H9 (cell line): ENCODE measurements at regions not wholly inside any gene's neighbourhood (a gene's known extent, or its start where the extent isn't known, plus 50 kb on each side); places are given as distances from the start of the nearest gene placed in this dataset.

Experiments
- DNase-seq: peaks from one replicate; pipeline ENCODE4 v3.0.0-alpha.2; 2017
- H2AFZ ChIP-seq: one replicate; pipeline ENCODE4 v1.6.1; 2013; ENCODE audit warnings: mild to moderate bottlenecking, low read length, control low read depth, moderate library complexity
- H2AK5ac ChIP-seq: 2 replicates; pipeline ENCODE4 v1.6.1; 2013; ENCODE audit warnings: low read length, control low read depth, mixed read lengths; ENCODE audit not compliant: insufficient read length
- H2BK120ac ChIP-seq: one replicate; pipeline ENCODE4 v1.6.1; 2013; ENCODE audit warnings: low read depth, mild to moderate bottlenecking, low read length, control low read depth, inconsistent platforms; ENCODE audit not compliant: poor library complexity, severe bottlenecking
- H2BK12ac ChIP-seq: 2 replicates; pipeline ENCODE4 v1.6.1; 2013; ENCODE audit warnings: low read length, control low read depth, mixed read lengths, low read depth; ENCODE audit not compliant: insufficient read length
- H2BK15ac ChIP-seq: 2 replicates; pipeline ENCODE4 v1.6.1; 2013; ENCODE audit warnings: low read depth, low read length, control low read depth
- H2BK20ac ChIP-seq: one replicate; pipeline ENCODE4 v1.6.1; 2013; ENCODE audit warnings: low read depth, mild to moderate bottlenecking, low read length, control low read depth, inconsistent platforms; ENCODE audit not compliant: poor library complexity, severe bottlenecking
- H2BK5ac ChIP-seq: 2 replicates; pipeline ENCODE4 v1.6.1; 2013; ENCODE audit warnings: low read length, control low read depth, mixed read lengths; ENCODE audit not compliant: insufficient read length
- H3K14ac ChIP-seq: 2 replicates; pipeline ENCODE4 v1.6.1; 2013; ENCODE audit warnings: low read length, control low read depth; ENCODE audit not compliant: insufficient read depth
- H3K18ac ChIP-seq: 2 replicates; pipeline ENCODE4 v1.6.1; 2013; ENCODE audit warnings: low read depth, mild to moderate bottlenecking, mixed read lengths, low read length, control low read depth; ENCODE audit not compliant: insufficient read length
- H3K23ac ChIP-seq: 2 replicates; pipeline ENCODE4 v1.6.1; 2013; ENCODE audit warnings: low read length, control low read depth, mixed read lengths, low read depth; ENCODE audit not compliant: insufficient read length
- H3K23me2 ChIP-seq: 2 replicates; pipeline ENCODE4 v1.6.1; 2013; ENCODE audit warnings: low read depth, mild to moderate bottlenecking, mixed read lengths, low read length, control low read depth; ENCODE audit not compliant: insufficient read length, poor library complexity, severe bottlenecking
- H3K27ac ChIP-seq: 2 replicates; pipeline ENCODE4 v1.5.1; 2013; ENCODE audit warnings: low read length, control low read depth, mixed read lengths, low read depth; ENCODE audit not compliant: insufficient read length
- H3K27me3 ChIP-seq: 2 replicates; pipeline ENCODE4 v1.6.1; 2013; ENCODE audit warnings: low read length, control low read depth, inconsistent platforms; ENCODE audit not compliant: insufficient read depth
- H3K4ac ChIP-seq: 2 replicates; pipeline ENCODE4 v1.6.1; 2013; ENCODE audit warnings: low read depth, mild to moderate bottlenecking, control low read depth, inconsistent platforms, low read length, moderate library complexity
- H3K4me1 ChIP-seq: 2 replicates; pipeline ENCODE4 v1.6.1; 2013; ENCODE audit warnings: low read length, control low read depth, inconsistent platforms; ENCODE audit not compliant: insufficient read depth
- H3K4me2 ChIP-seq: 2 replicates; pipeline ENCODE4 v1.6.1; 2013; ENCODE audit warnings: low read length, control low read depth, mixed read lengths; ENCODE audit not compliant: insufficient read length, insufficient read depth
- H3K56ac ChIP-seq: 2 replicates; pipeline ENCODE4 v1.6.1; 2013; ENCODE audit warnings: low read depth, mild to moderate bottlenecking, mixed read lengths, low read length, control low read depth; ENCODE audit not compliant: insufficient read length
- H3K79me1 ChIP-seq: 2 replicates; pipeline ENCODE4 v1.6.1; 2013; ENCODE audit warnings: low read depth, mild to moderate bottlenecking, moderate library complexity, low read length, control low read depth, inconsistent platforms; ENCODE audit not compliant: insufficient read depth, poor library complexity, severe bottlenecking
- H3K79me2 ChIP-seq: 2 replicates; pipeline ENCODE4 v1.6.1; 2013; ENCODE audit warnings: low read length, control low read depth, inconsistent platforms; ENCODE audit not compliant: insufficient read depth
- H3K9ac ChIP-seq: 2 replicates; pipeline ENCODE4 v1.6.1; 2013; ENCODE audit warnings: low read length, control low read depth, mixed read lengths; ENCODE audit not compliant: insufficient read length; ENCODE audit errors: extremely low read depth
- H3K9me3 ChIP-seq: one replicate; pipeline ENCODE4 v1.6.1; 2013; ENCODE audit warnings: low read depth, low read length, inconsistent platforms; ENCODE audit not compliant: control insufficient read depth
- H3T11ph ChIP-seq: one replicate; pipeline ENCODE4 v1.6.1; 2013; ENCODE audit warnings: mild to moderate bottlenecking, low read length, control low read depth, inconsistent platforms
- H4K20me1 ChIP-seq: one replicate; pipeline ENCODE4 v1.6.1; 2013; ENCODE audit not compliant: control insufficient read depth, insufficient read length, insufficient read depth
- H4K5ac ChIP-seq: 2 replicates; pipeline ENCODE4 v1.6.1; 2013; ENCODE audit warnings: low read depth, mild to moderate bottlenecking, mixed read lengths, low read length, control low read depth; ENCODE audit not compliant: insufficient read length
- H4K8ac ChIP-seq: replicated peaks from 2 replicates; pipeline ENCODE4 v1.6.1; 2013; ENCODE audit warnings: low read length, control low read depth, mixed read lengths, low read depth; ENCODE audit not compliant: insufficient read length
- H4K91ac ChIP-seq: 2 replicates; pipeline ENCODE4 v1.6.1; 2013; ENCODE audit warnings: low read depth, mild to moderate bottlenecking, moderate library complexity, mixed read lengths, low read length, control low read depth; ENCODE audit not compliant: insufficient read length
- H3K27ac Mint-ChIP-seq, 3 experiments: 2 replicates in 2 of 3; 3 replicates in 1 of 3; pipeline ENCODE4 v1.8.0; 2020 to 2021; ENCODE audit warnings: mixed read lengths in 3 of 3, mild to moderate bottlenecking in 1 of 3, moderate library complexity in 1 of 3
- H3K27me3 Mint-ChIP-seq: 2 replicates; pipeline ENCODE4 v1.8.0; 2021; ENCODE audit warnings: low read depth, mild to moderate bottlenecking, moderate library complexity, mixed read lengths
- H3K36me3 Mint-ChIP-seq, 3 experiments: 2 replicates in 2 of 3; 3 replicates in 1 of 3; pipeline ENCODE4 v1.8.0; 2020 to 2021; ENCODE audit warnings: low read depth in 3 of 3, mixed read lengths in 3 of 3; ENCODE audit not compliant: insufficient read depth in 1 of 3
- H3K4me1 Mint-ChIP-seq, 2 experiments: 2 replicates each; pipeline ENCODE4 v1.8.0; 2020; ENCODE audit warnings: mixed read lengths in 2 of 2
- H3K4me3 Mint-ChIP-seq, 2 experiments: 2 replicates in 1 of 2; 3 replicates in 1 of 2; pipeline ENCODE4 v1.8.0; 2020 to 2021; ENCODE audit warnings: mild to moderate bottlenecking in 2 of 2, mixed read lengths in 2 of 2, moderate library complexity in 1 of 2
- H3K9me3 Mint-ChIP-seq, 2 experiments: 2 replicates in 1 of 2; 3 replicates in 1 of 2; pipeline ENCODE4 v1.8.0; 2020; ENCODE audit warnings: mild to moderate bottlenecking in 2 of 2, mixed read lengths in 2 of 2, moderate library complexity in 1 of 2
- WGBS: extraction: QIAGEN DNeasy Blood & Tissue Kit; methylation state at CpG from one replicate; pipeline ENCODE4 v1.1.7; 2013; ENCODE audit warnings: missing lambda C conversion rate, low lambda C conversion rate, mixed read lengths; ENCODE audit not compliant: insufficient read length; ENCODE audit errors: extremely low coverage; 5-methylcytosine and 5-hydroxymethylcytosine counted together
- TF ChIP-seq, protein P1 (sequence below): fragments of 200-600 bp; sonication (generic); conservative IDR thresholded peaks from 3 replicates; pipeline ENCODE4 v1.8.0; 2021; ENCODE audit warnings: antibody characterized with exemption, mild to moderate bottlenecking

DNA sequence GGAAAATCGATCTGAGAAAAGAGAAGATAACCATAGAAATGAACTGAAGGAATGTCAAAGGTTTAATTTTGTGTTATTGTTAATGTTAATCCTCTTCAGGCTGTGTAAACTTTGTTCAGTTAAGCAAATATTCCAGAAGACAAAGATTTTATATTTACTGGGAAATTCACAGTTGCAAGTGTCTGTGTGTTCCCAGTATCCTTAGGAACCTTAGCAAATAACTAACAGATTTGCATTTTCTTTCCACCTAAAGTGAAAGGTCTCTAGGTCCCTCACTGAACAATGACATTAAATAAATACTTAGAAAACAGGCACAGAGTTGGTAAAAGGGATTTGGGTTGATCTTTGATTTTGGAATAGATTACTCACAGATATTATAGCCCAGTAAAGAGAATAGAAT is 324.7 kb downstream of the C4orf33 start:
- H3K36me3 Mint-ChIP-seq: peaks cover 0 to 2% (median 0%) of the 10 kb centered on the region in 3 experiments; a peak in 1 of 7 replicates
- Histone ChIP-seq H3T11ph (no peak overlapping the region), H2BK20ac (no peak overlapping the region), H4K91ac (no peak overlapping the region), H4K20me1 (no peaks in the 10 kb centered on the region), H3K23me2 (no peaks in the 10 kb centered on the region), H2AFZ (no peak overlapping the region), H3K56ac (no peak overlapping the region), H3K18ac (no peak overlapping the region), H2BK5ac (no peak overlapping the region), H3K79me1 (no peaks in the 10 kb centered on the region), H4K5ac (no peak overlapping the region), H3K9ac (no peak overlapping the region), H3K79me2 (no peaks in the 10 kb centered on the region; the same call in 1 of the 2 replicates), H2AK5ac (no peak overlapping the region), H4K8ac (no peak overlapping the region), H3K4me1 (no peaks in the 10 kb centered on the region), H2BK12ac (no peak overlapping the region), H3K27ac (no peak overlapping the region), H3K9me3 (no peaks in the 10 kb centered on the region), H3K27me3 (no peaks in the 10 kb centered on the region), H3K4me2 (no peak overlapping the region), H3K4ac (no peak overlapping the region), H3K14ac (no peak overlapping the region), H2BK15ac (no peak overlapping the region), H3K23ac (no peak overlapping the region), H2BK120ac (no peak overlapping the region)
- H3K4me1 Mint-ChIP-seq: no peaks in the 10 kb centered on the region
- no peaks in the 10 kb centered on the region for H3K27me3 Mint-ChIP-seq
- DNase-seq: no peak
- H3K9me3 Mint-ChIP-seq: no peaks in the 10 kb centered on the region
- no peak overlapping the region for H3K4me3 Mint-ChIP-seq
- TF ChIP-seq, protein P1, sequence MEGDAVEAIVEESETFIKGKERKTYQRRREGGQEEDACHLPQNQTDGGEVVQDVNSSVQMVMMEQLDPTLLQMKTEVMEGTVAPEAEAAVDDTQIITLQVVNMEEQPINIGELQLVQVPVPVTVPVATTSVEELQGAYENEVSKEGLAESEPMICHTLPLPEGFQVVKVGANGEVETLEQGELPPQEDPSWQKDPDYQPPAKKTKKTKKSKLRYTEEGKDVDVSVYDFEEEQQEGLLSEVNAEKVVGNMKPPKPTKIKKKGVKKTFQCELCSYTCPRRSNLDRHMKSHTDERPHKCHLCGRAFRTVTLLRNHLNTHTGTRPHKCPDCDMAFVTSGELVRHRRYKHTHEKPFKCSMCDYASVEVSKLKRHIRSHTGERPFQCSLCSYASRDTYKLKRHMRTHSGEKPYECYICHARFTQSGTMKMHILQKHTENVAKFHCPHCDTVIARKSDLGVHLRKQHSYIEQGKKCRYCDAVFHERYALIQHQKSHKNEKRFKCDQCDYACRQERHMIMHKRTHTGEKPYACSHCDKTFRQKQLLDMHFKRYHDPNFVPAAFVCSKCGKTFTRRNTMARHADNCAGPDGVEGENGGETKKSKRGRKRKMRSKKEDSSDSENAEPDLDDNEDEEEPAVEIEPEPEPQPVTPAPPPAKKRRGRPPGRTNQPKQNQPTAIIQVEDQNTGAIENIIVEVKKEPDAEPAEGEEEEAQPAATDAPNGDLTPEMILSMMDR: no peak
- no CpG with 5 or more reads among the region's 1 CpG for WGBS
- H3K27ac Mint-ChIP-seq: no peak overlapping the region
